Gastroesophageal sphincter (tissue), 4 donors: ENCODE measurements at regions not wholly inside any gene's neighbourhood (a gene's known extent, or its start where the extent isn't known, plus 50 kb on each side); places are given as distances from the start of the nearest gene placed in this dataset.
A peak's percentile ranks its signal among the peaks of the same experiment; 100 is the strongest.
"Not testable (repeated sequence)": the region's sequence is repeated elsewhere in the genome, so short reads cannot be mapped to it uniquely, and the experiment has no call there.

Experiments
- ATAC-seq: fragments of 150-250 bp; one replicate; pipeline ENCODE4 v1.9.1; 2016; ENCODE audit warnings: mild to moderate bottlenecking, moderate library complexity
- H3K27ac ChIP-seq, 4 donors: fragments of 200-600 bp; sonication (generic) in 3 of 4; 1 replicate in 3 of 4; 2 replicates in 1 of 4; pipeline ENCODE4 v1.5.1; 2016 to 2019
- H3K27me3 ChIP-seq: fragments of 200-600 bp; sonication (generic); one replicate; pipeline ENCODE4 v1.5.1; 2019
- H3K36me3 ChIP-seq, 2 donors: fragments of 200-600 bp; sonication (generic); one replicate each; pipeline ENCODE4 v1.5.1; 2019; ENCODE audit warnings: control low read depth in 1 of 2
- H3K4me1 ChIP-seq, 3 donors: fragments of 200-600 bp; sonication (generic); 1 replicate in 2 of 3; 2 replicates in 1 of 3; pipeline ENCODE4 v1.5.1; 2016 to 2019; ENCODE audit warnings: control low read depth in 2 of 3
- H3K4me3 ChIP-seq, 2 donors: fragments of 200-600 bp; sonication (generic); one replicate each; pipeline ENCODE4 v1.5.1; 2019; ENCODE audit warnings: mild to moderate bottlenecking in 1 of 2, moderate library complexity in 1 of 2
- H3K9me3 ChIP-seq, 3 donors: fragments of 200-600 bp; sonication (generic); one replicate each; pipeline ENCODE4 v1.5.1; 2017 to 2019; ENCODE audit warnings: control low read depth in 2 of 3
- EP300 ChIP-seq: sonication (generic); formaldehyde crosslinking; IDR thresholded peaks from one replicate; pipeline ENCODE4 v1.6.1; 2017; ENCODE audit warnings: antibody characterized with exemption, mild to moderate bottlenecking
- POLR2A ChIP-seq, 2 donors: fragments of 450-650 bp; IDR thresholded peaks; one replicate each; pipeline ENCODE4 v1.6.1; 2017; ENCODE audit warnings: antibody characterized with exemption in 2 of 2, mild to moderate bottlenecking in 2 of 2, moderate library complexity in 1 of 2
- POLR2AphosphoS5 ChIP-seq: sonication (generic); formaldehyde crosslinking; IDR thresholded peaks from one replicate; pipeline ENCODE4 v1.6.1; 2017; ENCODE audit warnings: antibody characterized with exemption
- WGBS, 2 donors: methylation state at CpG; one replicate each; pipeline ENCODE4 v1.1.5; 2018; ENCODE audit warnings: low coverage in 1 of 2; 5-methylcytosine and 5-hydroxymethylcytosine counted together
- TF ChIP-seq, protein P1 (sequence below), 4 experiments: fragments of 200-600 bp in 2 of 4; fragments of 450-650 bp in 2 of 4; sonication (generic) in 1 of 4; IDR thresholded peaks; one replicate each; pipeline ENCODE4 v1.5.1; 2017 to 2019; ENCODE audit warnings: antibody characterized with exemption in 4 of 4, mild to moderate bottlenecking in 2 of 4, moderate library complexity in 2 of 4

DNA sequence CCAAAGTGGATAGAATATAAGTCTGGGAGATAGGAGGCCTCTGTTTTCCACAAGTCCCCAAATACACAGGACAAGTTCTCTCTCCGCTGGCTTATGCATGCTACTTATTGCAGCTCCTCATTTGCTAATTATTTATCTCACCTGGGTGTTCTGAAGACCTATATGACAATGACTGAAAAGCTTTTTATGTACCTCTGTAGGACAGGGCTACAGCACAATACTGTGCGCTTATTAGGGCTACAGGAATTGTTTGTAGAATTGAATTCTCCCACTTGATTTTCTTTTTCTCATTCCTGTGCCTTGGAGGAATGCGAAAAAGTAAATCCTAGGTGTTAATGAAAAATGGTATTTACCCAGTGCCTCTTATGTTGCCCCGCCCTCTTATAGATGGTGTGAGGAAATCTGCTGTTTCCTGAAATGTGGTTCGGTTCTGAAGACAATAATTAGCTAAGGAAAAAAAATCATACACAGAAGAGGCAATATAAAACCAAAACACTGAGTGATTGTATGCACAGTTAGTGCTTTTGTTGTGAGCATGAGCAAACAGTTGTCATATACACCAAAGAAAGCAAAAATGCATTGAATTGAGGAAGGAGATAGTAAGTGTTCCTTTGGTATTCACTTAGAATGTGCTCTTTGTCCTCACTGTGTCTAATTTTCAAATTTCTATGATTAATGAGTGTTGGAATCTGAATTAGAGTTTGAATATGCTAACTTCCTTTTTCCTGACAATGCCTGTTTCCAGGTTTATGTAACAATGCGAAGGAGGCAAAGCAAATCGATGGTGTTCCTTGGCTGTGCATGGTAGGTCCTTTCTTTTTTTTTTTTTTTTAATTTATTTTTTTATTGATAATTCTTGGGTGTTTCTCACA lies 78.7 kb upstream of the PNPT1 start:
- Histone ChIP-seq H3K27ac (no peak overlapping the region), H3K27me3 (peaks cover 5% of the 10 kb centered on the region), H3K9me3 (no peaks in the 10 kb centered on the region), H3K4me3 (no peak overlapping the region), H3K36me3 (no peaks in the 10 kb centered on the region), H3K4me1 (no peaks in the 10 kb centered on the region)
- WGBS, 2 donors: 75 to 79% methylated on average over 7 of the region's 7 CpGs
- TF ChIP-seq POLR2AphosphoS5 (no peak), EP300 (no peak), POLR2A (IDR thresholded peaks at IDR 0.05) (no peak)
- TF ChIP-seq, protein P1, sequence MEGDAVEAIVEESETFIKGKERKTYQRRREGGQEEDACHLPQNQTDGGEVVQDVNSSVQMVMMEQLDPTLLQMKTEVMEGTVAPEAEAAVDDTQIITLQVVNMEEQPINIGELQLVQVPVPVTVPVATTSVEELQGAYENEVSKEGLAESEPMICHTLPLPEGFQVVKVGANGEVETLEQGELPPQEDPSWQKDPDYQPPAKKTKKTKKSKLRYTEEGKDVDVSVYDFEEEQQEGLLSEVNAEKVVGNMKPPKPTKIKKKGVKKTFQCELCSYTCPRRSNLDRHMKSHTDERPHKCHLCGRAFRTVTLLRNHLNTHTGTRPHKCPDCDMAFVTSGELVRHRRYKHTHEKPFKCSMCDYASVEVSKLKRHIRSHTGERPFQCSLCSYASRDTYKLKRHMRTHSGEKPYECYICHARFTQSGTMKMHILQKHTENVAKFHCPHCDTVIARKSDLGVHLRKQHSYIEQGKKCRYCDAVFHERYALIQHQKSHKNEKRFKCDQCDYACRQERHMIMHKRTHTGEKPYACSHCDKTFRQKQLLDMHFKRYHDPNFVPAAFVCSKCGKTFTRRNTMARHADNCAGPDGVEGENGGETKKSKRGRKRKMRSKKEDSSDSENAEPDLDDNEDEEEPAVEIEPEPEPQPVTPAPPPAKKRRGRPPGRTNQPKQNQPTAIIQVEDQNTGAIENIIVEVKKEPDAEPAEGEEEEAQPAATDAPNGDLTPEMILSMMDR (IDR thresholded peaks at IDR 0.05): no peak
- no peak for ATAC-seq

DNA sequence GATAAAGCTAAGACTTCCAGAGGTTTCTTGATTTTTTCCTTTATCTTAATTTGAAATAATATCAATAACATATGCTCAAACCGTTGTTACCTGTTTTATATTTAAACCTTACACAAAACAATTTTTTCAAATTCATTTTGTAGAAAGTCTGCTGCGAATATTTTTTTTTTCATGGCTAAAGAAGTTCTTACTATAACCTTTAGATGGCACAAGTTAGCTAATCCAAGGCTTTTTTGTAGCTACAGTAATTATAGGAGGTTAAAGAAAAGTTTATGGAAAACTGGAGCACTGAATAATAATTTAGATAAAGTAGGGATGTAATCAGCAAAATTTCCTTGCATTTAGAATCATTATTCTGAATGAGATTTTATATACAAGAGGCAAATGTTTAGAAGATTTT lies 78.0 kb upstream of the PNPT1 start:
- ATAC-seq: no peak
- WGBS, 2 donors: 11 to 22% methylated on average over 1 to 2 of the region's 2 CpGs
- peaks cover 5% of the 10 kb centered on the region for H3K27me3 ChIP-seq
- H3K36me3 ChIP-seq: no peaks in the 10 kb centered on the region
- TF ChIP-seq, protein P1 (IDR thresholded peaks at IDR 0.05): peak in 3 of 4 experiments; percentile 23 to 52 (median 49)
- no peak for TF ChIP-seq EP300
- TF ChIP-seq POLR2A (IDR thresholded peaks at IDR 0.05): no peak
- TF ChIP-seq POLR2AphosphoS5: no peak
- H3K27ac ChIP-seq: no peak overlapping the region
- no peaks in the 10 kb centered on the region for H3K4me1 ChIP-seq
- no peak overlapping the region for H3K4me3 ChIP-seq
- H3K9me3 ChIP-seq: no peaks in the 10 kb centered on the region

DNA sequence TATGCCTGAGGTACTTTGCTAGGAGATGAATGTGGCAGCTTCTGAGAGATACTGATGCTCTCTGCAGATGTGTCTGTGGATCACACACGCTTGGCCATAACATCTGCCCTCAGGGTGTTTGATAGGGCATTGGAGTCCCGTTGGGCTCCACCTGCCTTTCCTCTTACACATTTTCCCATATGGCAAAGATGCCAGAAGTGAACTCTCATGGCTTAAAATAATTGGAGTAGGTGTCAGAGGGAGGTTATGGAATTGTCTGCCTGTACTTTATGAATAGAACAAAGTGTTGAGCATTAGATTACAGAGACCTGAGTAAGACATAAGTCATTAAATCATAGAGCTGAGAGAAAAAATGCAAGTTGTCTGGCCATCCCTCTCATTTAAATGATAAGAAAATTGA lies 75.3 kb upstream of the PNPT1 start:
- WGBS, 2 donors: 19 to 83% methylated on average over 1 to 2 of the region's 2 CpGs
- Histone ChIP-seq H3K27me3 (peaks cover 5% of the 10 kb centered on the region), H3K9me3 (no peaks in the 10 kb centered on the region), H3K4me3 (no peak overlapping the region), H3K36me3 (no peaks in the 10 kb centered on the region), H3K27ac (no peak overlapping the region), H3K4me1 (no peaks in the 10 kb centered on the region)
- ATAC-seq: no peak
- TF ChIP-seq, protein P1 (IDR thresholded peaks at IDR 0.05): no peak
- TF ChIP-seq POLR2A (IDR thresholded peaks at IDR 0.05) (no peak), POLR2AphosphoS5 (no peak), EP300 (no peak)

DNA sequence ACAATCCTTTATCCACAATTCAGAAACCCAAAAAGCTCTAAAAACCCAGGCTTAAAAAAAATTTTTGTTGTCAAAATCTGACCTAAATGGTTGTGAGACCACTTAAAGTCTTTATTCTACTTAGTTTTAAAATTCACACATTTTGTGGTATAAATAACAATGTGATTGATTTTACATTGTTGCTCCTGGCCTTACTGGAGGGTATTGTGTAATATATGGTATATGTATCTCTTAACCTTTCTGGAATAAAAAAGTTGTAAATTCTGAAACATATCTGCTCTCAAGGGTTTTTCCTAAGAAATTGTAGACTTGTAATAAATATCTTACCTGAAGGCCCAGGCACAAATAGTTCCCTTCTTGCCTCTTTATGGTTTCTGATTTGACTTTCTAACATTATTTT lies 73.3 kb upstream of the PNPT1 start:
- no peaks in the 10 kb centered on the region for H3K9me3 ChIP-seq
- H3K4me3 ChIP-seq: no peak overlapping the region
- no peaks in the 10 kb centered on the region for H3K36me3 ChIP-seq
- no peak overlapping the region for H3K27ac ChIP-seq
- H3K4me1 ChIP-seq: no peaks in the 10 kb centered on the region
- TF ChIP-seq POLR2AphosphoS5: no peak
- no peak for TF ChIP-seq EP300
- TF ChIP-seq, protein P1 (IDR thresholded peaks at IDR 0.05): no peak
- TF ChIP-seq POLR2A (IDR thresholded peaks at IDR 0.05): no peak
- H3K27me3 ChIP-seq: peaks cover 5% of the 10 kb centered on the region
- no peak for ATAC-seq

DNA sequence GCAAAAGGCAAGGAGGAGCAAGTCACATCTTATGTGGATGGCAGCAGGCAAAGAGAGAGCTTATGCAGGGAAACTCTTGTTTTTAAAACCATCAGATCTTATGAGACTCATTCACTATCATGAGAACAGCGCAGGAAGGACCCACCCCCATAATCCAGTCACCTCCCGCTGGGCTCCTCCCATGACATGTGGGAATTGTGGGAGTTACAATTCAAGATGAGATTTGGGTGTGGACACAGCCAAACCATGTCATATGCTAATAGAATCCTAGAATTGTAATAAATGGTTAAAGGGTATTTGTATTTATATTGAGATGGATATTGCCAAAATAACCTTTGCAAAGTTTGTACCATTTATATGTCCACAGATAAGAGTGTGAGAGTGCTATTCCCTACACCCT lies 72.1 kb upstream of the PNPT1 start:
- not testable (repeated sequence) for H3K4me1 ChIP-seq, H3K9me3 ChIP-seq, H3K27me3 ChIP-seq, H3K27ac ChIP-seq, H3K36me3 ChIP-seq, ATAC-seq, H3K4me3 ChIP-seq
- 75 to 81% methylated on average over 2 of the region's 2 CpGs for WGBS, 2 donors
